Stimulated activated CD4-positive, alpha-beta T cell treated with anti-CD3 and anti-CD28 coated beads, TNF-alpha, amount 100 ng/mL, for 1 hour (primary cell): ENCODE measurements at regions not wholly inside any gene's neighbourhood (a gene's known extent, or its start where the extent isn't known, plus 50 kb on each side); places are given as distances from the start of the nearest gene placed in this dataset.
"Not testable (repeated sequence)": the region's sequence is repeated elsewhere in the genome, so short reads cannot be mapped to it uniquely, and the experiment has no call there.

ENCODE experiments used
- DNase-seq, 3 donors: peaks; one replicate each; pipeline ENCODE4 v3.0.0-alpha.2; 2020; ENCODE audit warnings: low read depth in 3 of 3, low spot score in 1 of 3

DNA sequence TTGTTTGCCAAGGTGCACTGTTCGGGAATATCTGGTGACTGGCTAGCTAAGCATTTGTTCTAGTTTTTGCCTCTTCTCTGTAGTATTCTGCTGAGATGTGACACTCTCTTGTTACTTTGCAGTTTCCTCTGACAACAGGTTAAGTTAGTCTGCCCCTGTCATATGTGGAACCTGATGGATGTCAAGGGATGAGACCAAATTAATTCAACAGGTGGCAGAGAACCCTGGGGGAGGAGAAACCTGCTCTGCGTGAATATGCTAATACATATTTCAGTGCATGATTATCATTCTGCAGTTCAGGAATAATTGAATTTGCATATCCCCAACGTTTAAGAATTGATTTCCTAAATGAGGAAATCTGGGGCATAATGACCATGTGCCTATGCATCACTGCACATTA, 777.3 kb downstream of the PDCD6IP start:
- DNase-seq, result no peak

- DNase-seq, result no peak
Observed at GRCh38 chr3:34582055-34582454, 783.6 kb downstream of the PDCD6IP start.

DNA sequence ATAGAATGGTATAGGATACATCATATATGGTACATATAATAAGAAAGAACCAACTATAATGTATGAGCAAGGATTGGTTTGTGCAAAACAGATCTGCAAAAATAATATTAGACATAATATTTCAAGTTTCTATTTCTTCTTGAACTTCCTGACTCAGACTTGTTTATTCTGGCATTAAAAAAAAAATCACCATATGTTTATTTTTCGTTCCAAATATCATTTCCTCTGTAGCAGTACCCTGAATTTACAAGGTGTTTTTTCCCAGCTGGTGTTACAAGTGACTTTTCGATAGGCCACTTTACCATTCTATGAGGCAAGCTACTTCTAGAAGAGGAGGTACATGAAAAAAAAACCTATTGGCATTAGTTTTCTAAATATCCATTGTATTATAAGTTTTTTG, 785.0 kb downstream of the PDCD6IP start:
- DNase-seq, result no peak

- no peak for DNase-seq
Observed at GRCh38 chr3:34584971-34585370, 786.5 kb downstream of the PDCD6IP start.

GRCh38 chr3:34599595-34599994, 801.2 kb downstream of the PDCD6IP start:
- DNase-seq, result no peak

GRCh38 chr3:34619990-34620389, 821.6 kb downstream of the PDCD6IP start:
- no peak for DNase-seq

GRCh38 chr3:34626699-34627098, 828.3 kb downstream of the PDCD6IP start:
- DNase-seq, result no peak

GRCh38 chr3:34634939-34635338, 836.5 kb downstream of the PDCD6IP start:
- DNase-seq, result no peak

DNA sequence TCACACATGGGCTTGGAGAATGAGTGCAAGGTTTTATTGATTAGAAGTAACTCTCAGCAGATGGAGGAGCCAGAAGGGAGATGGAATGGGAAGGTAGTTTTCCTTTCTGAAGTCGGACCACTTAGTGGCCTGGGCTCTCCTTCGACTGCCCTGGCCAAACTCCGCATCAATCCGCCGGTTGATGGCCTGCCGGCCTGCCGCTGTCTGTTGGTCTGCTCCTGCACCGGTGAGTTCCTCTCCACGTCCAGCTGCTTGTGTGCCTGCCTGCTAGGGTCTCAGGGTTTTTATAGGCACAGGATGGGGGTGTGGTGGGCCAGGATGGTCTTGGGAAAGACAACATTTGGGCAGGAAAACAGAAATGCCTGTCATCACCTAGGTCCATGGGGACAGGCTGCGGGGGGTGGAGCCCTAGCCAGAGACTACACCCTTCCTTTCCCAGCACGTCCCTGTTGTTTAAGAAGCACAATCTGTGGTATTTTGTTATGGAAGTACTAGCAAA, 837.0 kb downstream of the PDCD6IP start:
- DNase-seq, result no peak

DNA sequence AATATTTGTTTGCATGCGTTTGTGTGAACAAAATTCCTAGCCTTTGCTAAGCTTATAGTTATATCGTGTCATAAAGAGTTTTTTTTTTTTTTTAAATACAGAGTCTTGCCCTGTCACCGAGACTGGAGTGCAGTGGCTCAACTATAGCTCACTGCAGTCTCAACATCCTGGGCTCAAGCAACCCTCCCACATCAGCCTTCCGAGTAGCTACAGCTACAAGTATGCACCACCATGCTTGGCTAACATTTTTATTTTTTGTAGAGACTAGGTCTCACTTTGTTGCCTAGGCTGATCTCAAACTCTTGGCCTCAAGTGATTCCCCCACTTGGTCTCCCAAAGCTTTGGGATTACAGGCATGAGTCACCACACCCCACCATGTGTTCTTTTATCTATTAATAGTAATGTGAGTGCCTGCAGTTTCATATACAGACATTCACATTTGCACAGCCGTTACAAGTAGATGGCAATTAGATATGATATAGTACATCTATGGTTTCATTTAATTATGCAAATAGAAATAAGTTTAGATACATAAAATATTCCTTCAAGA, 848.6 kb downstream of the PDCD6IP start:
- DNase-seq, result no peak

GRCh38 chr3:34650131-34650530, 851.7 kb downstream of the PDCD6IP start:
- no peak for DNase-seq

DNA sequence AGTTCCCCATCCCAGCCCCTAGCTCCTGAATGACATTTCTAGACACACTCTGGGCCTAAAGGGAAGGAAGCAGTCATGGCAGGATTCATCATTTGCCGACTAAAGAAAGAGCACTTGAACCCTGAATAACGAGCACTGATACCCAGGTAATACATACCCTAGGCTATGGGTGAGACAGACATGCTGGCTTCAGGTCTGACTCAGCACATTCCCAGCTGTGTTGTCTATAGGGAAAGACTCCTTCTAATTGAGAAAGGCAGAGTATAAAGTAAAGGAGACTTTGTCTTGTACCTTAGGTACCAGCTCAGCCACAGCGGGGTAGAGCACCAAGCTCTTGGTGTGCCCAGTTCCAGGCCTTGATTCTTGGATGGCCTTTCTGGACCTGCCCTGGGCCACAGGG, 870.5 kb downstream of the PDCD6IP start:
- no peak for DNase-seq

- no peak for DNase-seq
Observed at GRCh38 chr3:34669490-34669889, 871.1 kb downstream of the PDCD6IP start.

DNA sequence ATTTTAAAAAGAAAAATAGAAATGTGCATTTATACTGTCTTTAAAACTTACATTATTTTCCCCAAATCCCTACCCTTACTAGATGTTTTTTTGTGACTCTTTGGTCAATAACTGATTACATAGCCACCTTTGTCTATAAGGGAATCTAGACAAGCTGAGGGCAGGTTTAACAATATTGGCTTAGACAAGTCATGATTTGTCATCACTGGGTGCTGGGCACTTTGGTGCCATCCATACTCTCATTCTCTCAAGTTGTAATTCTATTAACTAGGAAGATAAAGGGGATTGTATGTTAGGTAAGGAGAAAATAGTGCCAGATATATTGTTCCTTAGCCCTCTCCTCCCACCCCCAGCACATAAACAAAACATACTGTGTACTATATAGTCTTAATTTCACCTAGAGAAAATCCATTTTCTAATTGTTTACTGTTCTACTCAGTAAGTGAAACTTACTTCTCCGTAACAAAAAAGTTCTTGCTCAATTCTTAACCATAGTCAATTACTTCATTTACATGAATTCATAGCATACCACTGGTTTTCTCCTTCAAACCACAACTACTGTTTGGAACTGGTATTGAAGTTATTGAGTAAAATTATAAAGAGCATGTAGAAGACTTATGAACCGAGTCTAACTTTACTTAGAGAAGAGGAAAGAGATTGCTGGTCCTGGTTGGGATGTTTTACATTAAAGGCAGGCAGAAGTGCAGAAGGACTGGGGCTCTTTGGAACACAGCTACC, 877.1 kb downstream of the PDCD6IP start:
- DNase-seq, result no peak

- no peak for DNase-seq
Observed at GRCh38 chr3:34676436-34676835, 878.0 kb downstream of the PDCD6IP start.

- DNase-seq, result no peak
Observed at GRCh38 chr3:34678575-34678974, 880.1 kb downstream of the PDCD6IP start.

GRCh38 chr3:34679055-34679454, 880.6 kb downstream of the PDCD6IP start:
- not testable (repeated sequence) for DNase-seq

DNA sequence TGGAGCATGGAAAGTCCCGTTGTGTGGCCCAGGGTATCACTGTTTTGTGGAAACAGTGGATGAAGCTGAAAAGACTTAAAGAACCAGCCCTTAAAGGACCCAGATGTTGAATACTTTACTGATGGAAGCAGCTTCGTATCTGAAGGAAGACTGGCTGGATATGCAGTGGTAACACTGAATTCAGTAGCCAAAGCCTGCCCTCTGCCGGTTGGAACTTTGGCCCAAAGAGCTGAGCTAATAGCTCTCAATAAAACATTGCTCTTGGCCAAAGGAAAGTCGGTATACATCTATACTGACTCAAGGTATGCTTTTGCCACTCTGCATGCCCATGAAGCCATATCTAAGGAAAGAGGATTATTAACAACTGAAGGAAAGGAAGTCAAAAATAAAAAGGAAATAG, 885.4 kb downstream of the PDCD6IP start:
- DNase-seq, result peak in 1 of 3 donors; percentile 1

DNA sequence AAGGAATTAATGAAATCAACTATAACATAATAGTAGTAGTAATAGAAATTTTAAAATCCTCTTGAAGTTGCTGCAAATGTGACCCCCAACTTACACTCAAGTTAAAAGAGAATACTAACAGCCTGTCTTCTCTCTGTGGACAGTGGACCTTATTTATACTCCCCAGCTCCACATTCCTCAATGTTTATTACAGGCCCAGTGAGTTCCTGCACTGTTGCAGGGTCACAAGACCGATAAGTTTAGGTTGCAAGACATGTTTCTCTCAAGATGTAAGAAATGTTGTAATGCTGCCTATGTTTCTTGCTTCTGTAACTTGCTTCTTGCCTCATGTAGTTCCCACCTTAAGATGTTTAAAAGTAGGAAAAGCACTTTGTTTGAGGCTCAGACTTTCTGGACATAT, 888.1 kb downstream of the PDCD6IP start:
- DNase-seq, result no peak

DNA sequence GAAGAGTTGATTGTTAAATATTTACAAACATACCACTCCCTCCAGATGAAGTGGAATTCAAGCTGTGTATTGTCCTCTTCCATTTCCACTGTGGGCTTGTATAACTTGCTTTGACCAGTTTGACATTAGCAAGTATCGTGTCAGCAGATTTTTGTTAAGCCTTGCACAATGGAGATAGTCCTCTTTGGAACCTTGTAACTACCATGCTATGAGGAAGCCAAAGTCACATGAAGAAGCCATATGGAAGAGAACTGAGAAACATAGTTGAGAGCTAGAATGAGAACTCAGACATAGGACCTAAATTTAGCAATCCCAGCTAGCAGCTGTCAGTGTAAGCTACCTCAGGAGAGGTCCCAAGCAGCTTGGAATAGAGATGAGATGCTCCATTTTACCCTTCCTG, 889.2 kb downstream of the PDCD6IP start:
- no peak for DNase-seq

GRCh38 chr3:34696831-34697230, 898.4 kb downstream of the PDCD6IP start:
- DNase-seq, result no peak

DNA sequence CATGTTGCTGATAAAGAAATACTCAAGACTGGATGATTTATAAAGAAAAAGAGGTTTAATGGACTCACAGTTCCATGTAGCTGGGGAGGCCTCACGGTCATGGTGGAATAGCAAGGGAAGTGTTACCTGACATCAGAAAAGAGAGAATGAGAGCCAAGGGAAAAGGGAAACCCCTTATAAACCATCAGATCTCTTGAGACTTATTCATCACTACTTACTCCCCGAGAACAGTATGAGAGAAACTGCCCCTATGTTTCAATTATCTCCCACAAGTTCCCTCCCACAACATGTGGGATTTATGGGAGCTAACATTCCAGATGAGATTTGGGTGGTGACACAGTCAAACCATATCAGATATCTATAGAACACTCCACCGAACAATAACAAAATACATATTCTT, 904.6 kb downstream of the PDCD6IP start:
- no peak for DNase-seq

GRCh38 chr3:34724916-34725499, 914.3 kb upstream of the ARPP21 start:
- DNase-seq, result no peak
